ENCODE measurements at regions not wholly inside any gene's neighbourhood (a gene's known extent, or its start where the extent isn't known, plus 50 kb on each side); places are given as distances from the start of the nearest gene placed in this dataset.
"Not testable (repeated sequence)": the region's sequence is repeated elsewhere in the genome, so short reads cannot be mapped to it uniquely, and the experiment has no call there.

- Histone ChIP-seq H3K36me3 (ENCODE audit: control insufficient read depth in 2 of 2, extremely low read depth in 1 of 2, insufficient read depth in 1 of 2, low read length in 1 of 2) (no peaks in the 10 kb centered on the region), H3K4me1 (ENCODE audit: control insufficient read depth in 1 of 2, extremely low read depth in 1 of 2, insufficient read depth in 2 of 2, low read length in 2 of 2) (no peaks in the 10 kb centered on the region), H3K27me3 (replicated peaks in 1 of 2; ENCODE audit: control insufficient read depth in 2 of 2, extremely low read depth in 1 of 2, insufficient read depth in 2 of 2, low read length in 1 of 2) (no peaks in the 10 kb centered on the region), H3K4me3 (ENCODE audit: control insufficient read depth in 1 of 2, extremely low read depth in 1 of 2, low read length in 1 of 2) (no peak overlapping the region), H3K27ac (ENCODE audit: low read length) (no peak overlapping the region), H3K9me3 (no peaks in the 10 kb centered on the region)
- Mint-ChIP-seq H3K36me3 (no peaks in the 10 kb centered on the region), H3K4me3 (no peak overlapping the region), H3K9me3 (peaks cover 12 to 27% (median 16%) of the 10 kb centered on the region in 3 donors), H3K27ac (no peak overlapping the region), H3K27me3 (no peaks in the 10 kb centered on the region), H3K4me1 (no peaks in the 10 kb centered on the region)
- no CpG with 5 or more reads among the region's 2 CpGs for WGBS (ENCODE audit: insufficient coverage)
- CTCF ChIA-PET, result no interaction called here
- no peak for DNase-seq
- POLR2A ChIA-PET, result no interaction called here
- ATAC-seq (replicated peaks in 1 of 4), result no peak
These were observed 1039.9 kb upstream of the FLRT2 start for GRCh38 chr14:84490081-84490480.

GRCh38 chr14:84492685-84493084 lies 1037.3 kb upstream of the FLRT2 start:
- POLR2A ChIA-PET, result no interaction called here
- Mint-ChIP-seq H3K4me3 (no peak overlapping the region), H3K9me3 (peaks cover 13 to 32% (median 15%) of the 10 kb centered on the region in 3 donors), H3K27me3 (no peaks in the 10 kb centered on the region), H3K27ac (no peak overlapping the region), H3K4me1 (no peaks in the 10 kb centered on the region), H3K36me3 (no peaks in the 10 kb centered on the region)
- Histone ChIP-seq H3K27ac (ENCODE audit: low read length) (no peak overlapping the region), H3K36me3 (ENCODE audit: control insufficient read depth in 2 of 2, extremely low read depth in 1 of 2, insufficient read depth in 1 of 2, low read length in 1 of 2) (no peaks in the 10 kb centered on the region), H3K4me1 (ENCODE audit: control insufficient read depth in 1 of 2, extremely low read depth in 1 of 2, insufficient read depth in 2 of 2, low read length in 2 of 2) (no peaks in the 10 kb centered on the region), H3K4me3 (ENCODE audit: control insufficient read depth in 1 of 2, extremely low read depth in 1 of 2, low read length in 1 of 2) (no peak overlapping the region), H3K9me3 (no peaks in the 10 kb centered on the region), H3K27me3 (replicated peaks in 1 of 2; ENCODE audit: control insufficient read depth in 2 of 2, extremely low read depth in 1 of 2, insufficient read depth in 2 of 2, low read length in 1 of 2) (no peaks in the 10 kb centered on the region)
- CTCF ChIA-PET, result no interaction called here
- DNase-seq, result no peak
- no peak for ATAC-seq (replicated peaks in 1 of 4)

DNA sequence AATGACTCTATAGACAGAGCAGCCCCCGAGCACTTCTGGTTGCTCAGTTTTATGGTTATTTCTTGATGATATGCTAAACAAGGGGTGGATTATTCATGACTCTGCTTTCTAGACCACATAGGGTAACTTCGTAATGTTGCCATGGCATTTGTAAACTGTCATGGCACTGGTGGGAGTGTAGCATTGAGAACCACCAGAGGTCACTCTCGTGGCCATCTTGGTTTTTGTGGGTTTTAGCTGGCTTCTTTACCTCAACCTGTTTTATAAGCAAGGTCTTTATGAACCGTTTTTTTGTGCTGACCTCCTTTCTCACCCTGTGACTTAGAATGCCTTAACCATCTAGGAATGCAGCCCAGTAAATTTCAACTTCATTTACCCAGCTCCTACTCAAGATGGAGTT lies 1036.2 kb upstream of the FLRT2 start:
- H3K4me3 Mint-ChIP-seq, result no peak overlapping the region
- Histone ChIP-seq H3K4me3 (ENCODE audit: control insufficient read depth in 1 of 2, extremely low read depth in 1 of 2, low read length in 1 of 2) (no peak overlapping the region), H3K9me3 (no peaks in the 10 kb centered on the region), H3K36me3 (ENCODE audit: control insufficient read depth in 2 of 2, extremely low read depth in 1 of 2, insufficient read depth in 1 of 2, low read length in 1 of 2) (no peaks in the 10 kb centered on the region), H3K4me1 (ENCODE audit: control insufficient read depth in 1 of 2, extremely low read depth in 1 of 2, insufficient read depth in 2 of 2, low read length in 2 of 2) (no peaks in the 10 kb centered on the region), H3K27me3 (replicated peaks in 1 of 2; ENCODE audit: control insufficient read depth in 2 of 2, extremely low read depth in 1 of 2, insufficient read depth in 2 of 2, low read length in 1 of 2) (no peaks in the 10 kb centered on the region), H3K27ac (ENCODE audit: low read length) (no peak overlapping the region)
- H3K27me3 Mint-ChIP-seq, result no peaks in the 10 kb centered on the region
- H3K9me3 Mint-ChIP-seq, result peaks cover 8 to 31% (median 10%) of the 10 kb centered on the region in 3 donors
- H3K4me1 Mint-ChIP-seq, result no peaks in the 10 kb centered on the region
- no peak overlapping the region for H3K27ac Mint-ChIP-seq
- 92% methylated on average over 2 of the region's 4 CpGs for WGBS (ENCODE audit: insufficient coverage)
- no peak for DNase-seq
- CTCF ChIA-PET, result no interaction called here
- POLR2A ChIA-PET, result no interaction called here
- no peaks in the 10 kb centered on the region for H3K36me3 Mint-ChIP-seq
- no peak for ATAC-seq (replicated peaks in 1 of 4)

GRCh38 chr14:84496677-84497076 lies 1033.3 kb upstream of the FLRT2 start:
- ChIA-PET POLR2A (no interaction called here), CTCF (no interaction called here)
- H3K27me3 ChIP-seq (replicated peaks in 1 of 2; ENCODE audit: control insufficient read depth in 2 of 2, extremely low read depth in 1 of 2, insufficient read depth in 2 of 2, low read length in 1 of 2), result no peaks in the 10 kb centered on the region
- Mint-ChIP-seq H3K9me3 (peaks cover 7 to 29% (median 10%) of the 10 kb centered on the region in 3 donors), H3K4me1 (no peaks in the 10 kb centered on the region), H3K27me3 (no peaks in the 10 kb centered on the region), H3K4me3 (no peak overlapping the region), H3K36me3 (no peaks in the 10 kb centered on the region), H3K27ac (no peak overlapping the region)
- no peaks in the 10 kb centered on the region for H3K9me3 ChIP-seq
- no peak for DNase-seq
- no peak overlapping the region for H3K4me3 ChIP-seq (ENCODE audit: control insufficient read depth in 1 of 2, extremely low read depth in 1 of 2, low read length in 1 of 2)
- H3K4me1 ChIP-seq (ENCODE audit: control insufficient read depth in 1 of 2, extremely low read depth in 1 of 2, insufficient read depth in 2 of 2, low read length in 2 of 2), result no peaks in the 10 kb centered on the region
- 88% methylated on average over 1 of the region's 2 CpGs for WGBS (ENCODE audit: insufficient coverage)
- ATAC-seq (replicated peaks in 1 of 4), result no peak
- H3K36me3 ChIP-seq (ENCODE audit: control insufficient read depth in 2 of 2, extremely low read depth in 1 of 2, insufficient read depth in 1 of 2, low read length in 1 of 2), result no peaks in the 10 kb centered on the region
- H3K27ac ChIP-seq (ENCODE audit: low read length), result no peak overlapping the region

- H3K4me1 Mint-ChIP-seq; H3K27me3 ChIP-seq (replicated peaks in 1 of 2; ENCODE audit: control insufficient read depth in 2 of 2, extremely low read depth in 1 of 2, insufficient read depth in 2 of 2, low read length in 1 of 2); H3K27ac ChIP-seq (ENCODE audit: low read length); CTCF ChIA-PET; H3K27me3 Mint-ChIP-seq; H3K4me1 ChIP-seq (ENCODE audit: control insufficient read depth in 1 of 2, extremely low read depth in 1 of 2, insufficient read depth in 2 of 2, low read length in 2 of 2); ATAC-seq (replicated peaks in 1 of 4); H3K9me3 ChIP-seq; DNase-seq; H3K27ac Mint-ChIP-seq; H3K36me3 ChIP-seq (ENCODE audit: control insufficient read depth in 2 of 2, extremely low read depth in 1 of 2, insufficient read depth in 1 of 2, low read length in 1 of 2); POLR2A ChIA-PET; H3K36me3 Mint-ChIP-seq; H3K4me3 Mint-ChIP-seq; H3K4me3 ChIP-seq (ENCODE audit: control insufficient read depth in 1 of 2, extremely low read depth in 1 of 2, low read length in 1 of 2): not testable (repeated sequence)
- WGBS (ENCODE audit: insufficient coverage), result 89% methylated on average over 14 of the region's 18 CpGs
- H3K9me3 Mint-ChIP-seq, result peaks cover 23 to 34% (median 23%) of the 10 kb centered on the region in 3 donors
These were observed 1017.1 kb upstream of the FLRT2 start for GRCh38 chr14:84512823-84513222.

- no peaks in the 10 kb centered on the region for H3K36me3 ChIP-seq (ENCODE audit: control insufficient read depth in 2 of 2, extremely low read depth in 1 of 2, insufficient read depth in 1 of 2, low read length in 1 of 2)
- no peak for ATAC-seq (replicated peaks in 1 of 4)
- Mint-ChIP-seq H3K27me3 (no peaks in the 10 kb centered on the region), H3K4me1 (no peaks in the 10 kb centered on the region), H3K36me3 (no peaks in the 10 kb centered on the region), H3K9me3 (peaks cover 13 to 29% (median 13%) of the 10 kb centered on the region in 3 donors), H3K27ac (no peak overlapping the region), H3K4me3 (no peak overlapping the region)
- WGBS (ENCODE audit: insufficient coverage), result 80% methylated on average over 1 of the region's 3 CpGs
- H3K4me1 ChIP-seq (ENCODE audit: control insufficient read depth in 1 of 2, extremely low read depth in 1 of 2, insufficient read depth in 2 of 2, low read length in 2 of 2), result no peaks in the 10 kb centered on the region
- CTCF ChIA-PET, result interaction anchor here in 1 of 2 donors (0.9 kb wide), 1 partner anchor 9 kb away, joined by 3 read pairs; no protein-coding TSS in a partner anchor
- no peak overlapping the region for H3K27ac ChIP-seq (ENCODE audit: low read length)
- no peak for DNase-seq
- no peak overlapping the region for H3K4me3 ChIP-seq (ENCODE audit: control insufficient read depth in 1 of 2, extremely low read depth in 1 of 2, low read length in 1 of 2)
- H3K27me3 ChIP-seq (replicated peaks in 1 of 2; ENCODE audit: control insufficient read depth in 2 of 2, extremely low read depth in 1 of 2, insufficient read depth in 2 of 2, low read length in 1 of 2), result no peaks in the 10 kb centered on the region
- POLR2A ChIA-PET, result no interaction called here
- no peaks in the 10 kb centered on the region for H3K9me3 ChIP-seq
These were observed 1010.1 kb upstream of the FLRT2 start for GRCh38 chr14:84519836-84520235.

DNA sequence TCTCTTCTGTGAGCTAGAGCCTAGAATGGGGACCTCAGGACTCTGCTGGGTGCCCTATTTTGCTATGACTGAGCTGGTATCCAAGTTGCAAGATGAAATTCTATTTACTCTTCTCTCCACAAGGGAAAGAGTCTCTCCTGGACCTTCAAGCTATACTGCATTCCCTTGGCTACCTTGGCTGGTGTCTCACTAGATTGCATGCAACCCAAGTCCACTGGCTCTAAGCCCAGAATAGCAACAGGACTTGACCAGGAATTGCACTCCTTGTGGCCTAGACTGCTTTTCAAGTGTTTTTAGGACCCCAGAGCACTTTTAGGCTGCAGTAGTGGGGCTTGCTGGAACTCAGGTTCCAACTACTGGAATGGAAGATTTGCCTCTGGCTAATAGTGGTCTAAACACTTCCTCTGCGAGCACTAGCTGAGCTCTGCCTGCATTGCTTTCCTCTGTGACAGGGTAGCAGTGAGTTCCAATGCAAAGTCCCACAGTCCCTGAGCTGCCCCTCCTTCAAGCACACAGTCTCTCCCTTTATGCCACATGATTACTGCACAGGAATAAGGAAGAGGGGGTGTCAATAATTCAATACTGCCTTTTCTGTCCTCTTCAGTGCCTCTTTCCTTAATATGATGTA lies 1009.1 kb upstream of the FLRT2 start:
- H3K36me3 ChIP-seq (ENCODE audit: control insufficient read depth in 2 of 2, extremely low read depth in 1 of 2, insufficient read depth in 1 of 2, low read length in 1 of 2), result no peaks in the 10 kb centered on the region
- H3K27ac ChIP-seq (ENCODE audit: low read length), result no peak overlapping the region
- DNase-seq (no peak), ATAC-seq (replicated peaks in 1 of 4) (no peak)
- Mint-ChIP-seq H3K9me3 (peaks cover 10 to 24% (median 20%) of the 10 kb centered on the region in 3 donors), H3K36me3 (no peaks in the 10 kb centered on the region), H3K27ac (no peak overlapping the region), H3K27me3 (no peaks in the 10 kb centered on the region), H3K4me1 (no peaks in the 10 kb centered on the region), H3K4me3 (no peak overlapping the region)
- H3K27me3 ChIP-seq (replicated peaks in 1 of 2; ENCODE audit: control insufficient read depth in 2 of 2, extremely low read depth in 1 of 2, insufficient read depth in 2 of 2, low read length in 1 of 2), result no peaks in the 10 kb centered on the region
- CTCF ChIA-PET, result no interaction called here
- no CpG with 5 or more reads among the region's 1 CpG for WGBS (ENCODE audit: insufficient coverage)
- H3K4me3 ChIP-seq (ENCODE audit: control insufficient read depth in 1 of 2, extremely low read depth in 1 of 2, low read length in 1 of 2), result no peak overlapping the region
- no peaks in the 10 kb centered on the region for H3K4me1 ChIP-seq (ENCODE audit: control insufficient read depth in 1 of 2, extremely low read depth in 1 of 2, insufficient read depth in 2 of 2, low read length in 2 of 2)
- POLR2A ChIA-PET, result no interaction called here
- no peaks in the 10 kb centered on the region for H3K9me3 ChIP-seq
